Type B pancreatic cell (in vitro differentiated cells): ENCODE measurements at regions not wholly inside any gene's neighbourhood (a gene's known extent, or its start where the extent isn't known, plus 50 kb on each side); places are given as distances from the start of the nearest gene placed in this dataset.

Experiments used
- DNase-seq: peaks from one replicate; pipeline ENCODE4 v3.0.0; 2021; ENCODE audit warnings: mixed read lengths; ENCODE audit not compliant: unreplicated experiment; ENCODE audit errors: extremely low spot score
- H3K27ac Mint-ChIP-seq: 2 replicates; pipeline ENCODE4 v1.8.0; 2021; ENCODE audit warnings: mild to moderate bottlenecking, mixed read lengths
- H3K27me3 Mint-ChIP-seq: 2 replicates; pipeline ENCODE4 v1.8.0; 2021; ENCODE audit warnings: mixed read lengths
- H3K36me3 Mint-ChIP-seq: 2 replicates; pipeline ENCODE4 v1.8.0; 2021; ENCODE audit warnings: mixed read lengths
- H3K4me1 Mint-ChIP-seq: one replicate; pipeline ENCODE4 v1.8.0; 2021; ENCODE audit warnings: mixed read lengths; ENCODE audit not compliant: unreplicated experiment
- H3K4me3 Mint-ChIP-seq: 2 replicates; pipeline ENCODE4 v1.8.0; 2021; ENCODE audit warnings: mild to moderate bottlenecking, mixed read lengths
- H3K9me3 Mint-ChIP-seq: 2 replicates; pipeline ENCODE4 v1.8.0; 2021; ENCODE audit warnings: mixed read lengths
- TF ChIP-seq, protein P1 (sequence below): fragments of 200-600 bp; sonication (generic); conservative IDR thresholded peaks from 2 replicates; pipeline ENCODE4 v1.5.0; 2021; ENCODE audit warnings: antibody characterized with exemption, mild to moderate bottlenecking

DNA sequence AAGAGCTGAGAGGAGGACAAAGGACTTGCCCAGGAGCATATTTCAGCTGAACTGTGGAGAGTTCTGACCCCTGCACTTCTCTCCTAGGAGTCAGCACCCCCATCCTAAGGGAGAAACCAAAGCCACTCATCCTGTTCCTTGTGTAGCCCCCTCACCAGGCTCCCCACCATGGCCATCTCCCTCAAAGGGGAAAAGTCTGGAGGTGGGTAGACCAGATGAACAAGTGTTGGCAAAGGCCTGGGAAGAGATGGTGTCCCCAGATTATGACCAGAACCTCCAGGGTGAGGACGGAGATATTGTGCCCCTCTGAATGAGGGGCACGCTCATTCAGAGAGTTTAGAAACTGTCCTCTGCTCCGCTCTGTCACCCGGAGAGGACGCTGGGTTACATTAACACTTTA is 880.0 kb downstream of the BRD1 start:
- Mint-ChIP-seq H3K4me3 (no peak overlapping the region), H3K36me3 (no peaks in the 10 kb centered on the region), H3K4me1 (no peaks in the 10 kb centered on the region), H3K27me3 (peaks cover 12% of the 10 kb centered on the region), H3K27ac (no peak overlapping the region), H3K9me3 (no peaks in the 10 kb centered on the region)
- no peak for DNase-seq
- TF ChIP-seq, protein P1, sequence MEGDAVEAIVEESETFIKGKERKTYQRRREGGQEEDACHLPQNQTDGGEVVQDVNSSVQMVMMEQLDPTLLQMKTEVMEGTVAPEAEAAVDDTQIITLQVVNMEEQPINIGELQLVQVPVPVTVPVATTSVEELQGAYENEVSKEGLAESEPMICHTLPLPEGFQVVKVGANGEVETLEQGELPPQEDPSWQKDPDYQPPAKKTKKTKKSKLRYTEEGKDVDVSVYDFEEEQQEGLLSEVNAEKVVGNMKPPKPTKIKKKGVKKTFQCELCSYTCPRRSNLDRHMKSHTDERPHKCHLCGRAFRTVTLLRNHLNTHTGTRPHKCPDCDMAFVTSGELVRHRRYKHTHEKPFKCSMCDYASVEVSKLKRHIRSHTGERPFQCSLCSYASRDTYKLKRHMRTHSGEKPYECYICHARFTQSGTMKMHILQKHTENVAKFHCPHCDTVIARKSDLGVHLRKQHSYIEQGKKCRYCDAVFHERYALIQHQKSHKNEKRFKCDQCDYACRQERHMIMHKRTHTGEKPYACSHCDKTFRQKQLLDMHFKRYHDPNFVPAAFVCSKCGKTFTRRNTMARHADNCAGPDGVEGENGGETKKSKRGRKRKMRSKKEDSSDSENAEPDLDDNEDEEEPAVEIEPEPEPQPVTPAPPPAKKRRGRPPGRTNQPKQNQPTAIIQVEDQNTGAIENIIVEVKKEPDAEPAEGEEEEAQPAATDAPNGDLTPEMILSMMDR, result no peak

DNA sequence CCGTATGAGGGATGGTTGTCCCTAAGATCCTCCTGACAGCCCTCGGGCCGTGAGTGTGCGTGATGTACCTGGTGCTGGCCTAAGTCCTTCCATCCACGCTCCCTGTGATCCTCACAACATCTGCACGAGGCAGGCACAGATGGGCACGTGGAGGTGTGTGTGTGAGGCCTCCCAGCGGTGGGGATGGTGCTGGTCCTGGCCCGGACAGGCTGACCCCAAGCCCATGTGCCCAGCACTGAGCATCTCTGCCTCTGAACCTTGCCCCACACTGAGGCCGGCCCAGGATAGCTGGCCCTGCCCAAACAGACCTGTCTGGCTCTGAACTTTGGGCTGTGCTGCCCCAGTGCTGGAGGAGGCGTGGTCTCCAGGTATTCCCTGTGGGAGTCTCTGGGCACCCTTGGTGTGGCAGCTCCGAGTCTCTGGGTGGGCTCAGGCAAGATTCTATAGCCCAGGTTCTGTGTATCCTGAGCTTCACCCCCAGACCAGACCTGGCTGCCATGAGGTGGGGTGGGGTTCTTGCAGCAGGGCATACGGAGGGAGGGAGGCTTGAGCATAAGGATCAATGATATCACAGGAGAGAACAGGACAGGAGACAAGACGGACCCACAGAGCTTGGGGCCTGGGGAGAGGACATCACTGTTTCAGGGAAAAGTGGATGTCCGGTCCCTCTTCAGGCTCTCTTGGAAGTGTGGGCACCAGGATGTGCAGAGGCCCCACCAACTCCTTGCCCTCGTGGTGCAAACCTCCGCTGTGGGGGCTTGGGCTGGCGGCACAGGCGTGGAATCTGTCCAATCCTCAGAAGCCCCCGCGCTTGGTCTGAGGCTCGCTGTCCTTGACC is 881.8 kb downstream of the BRD1 start:
- H3K36me3 Mint-ChIP-seq, result no peaks in the 10 kb centered on the region
- H3K27ac Mint-ChIP-seq, result no peak overlapping the region
- DNase-seq, result peak; percentile 62
- TF ChIP-seq, protein P1, result no peak
- no peaks in the 10 kb centered on the region for H3K9me3 Mint-ChIP-seq
- H3K4me1 Mint-ChIP-seq, result no peaks in the 10 kb centered on the region
- peaks cover 7% of the 10 kb centered on the region for H3K27me3 Mint-ChIP-seq
- no peak overlapping the region for H3K4me3 Mint-ChIP-seq

DNA sequence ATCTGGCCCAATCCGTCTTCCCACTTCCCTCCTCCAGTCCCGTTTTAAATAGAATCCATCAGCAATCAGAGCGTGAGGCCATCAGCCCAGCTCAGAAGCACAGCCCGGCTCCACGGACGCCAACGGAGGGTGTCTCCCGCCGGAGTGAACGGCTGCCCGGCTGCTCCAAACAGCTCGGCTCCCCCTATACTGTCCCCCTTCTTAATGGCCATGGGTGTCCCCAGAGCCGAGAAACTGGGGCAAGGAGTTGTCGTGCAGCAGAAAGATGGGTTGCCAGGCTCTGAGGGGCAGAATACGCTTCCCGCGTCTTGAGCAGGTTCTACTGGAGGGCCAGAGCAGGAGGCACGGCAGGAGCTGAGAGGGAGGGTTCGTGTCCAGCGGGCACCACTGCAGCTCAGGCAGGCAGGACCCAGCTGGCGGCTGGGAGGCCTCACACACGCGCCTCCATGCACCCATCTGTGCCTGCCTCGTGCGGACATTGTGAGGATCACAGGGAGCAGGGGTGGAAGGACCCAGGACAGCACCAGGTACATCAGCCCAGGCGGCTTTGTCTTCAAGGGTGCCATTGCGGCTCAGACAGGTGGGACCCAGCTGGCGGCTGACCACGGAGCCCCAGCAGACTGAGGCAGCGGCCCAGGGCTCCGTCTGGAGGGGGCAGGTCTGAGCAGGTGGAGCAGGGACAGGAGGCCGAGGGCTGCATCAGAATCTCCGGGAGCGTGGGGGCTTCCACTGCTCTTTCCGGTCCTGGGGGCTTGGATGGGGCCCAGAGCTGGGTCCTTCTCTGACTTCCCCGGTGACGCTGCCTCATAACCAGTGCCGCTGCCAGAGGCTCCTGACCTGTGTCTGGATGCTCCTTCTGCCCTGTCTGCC is 882.7 kb downstream of the BRD1 start:
- TF ChIP-seq, protein P1, result no peak
- no peak overlapping the region for H3K27ac Mint-ChIP-seq
- H3K9me3 Mint-ChIP-seq, result no peaks in the 10 kb centered on the region
- peak; percentile 45 for DNase-seq
- no peak overlapping the region for H3K4me3 Mint-ChIP-seq
- peaks cover 7% of the 10 kb centered on the region for H3K27me3 Mint-ChIP-seq
- H3K36me3 Mint-ChIP-seq, result no peaks in the 10 kb centered on the region
- no peaks in the 10 kb centered on the region for H3K4me1 Mint-ChIP-seq

DNA sequence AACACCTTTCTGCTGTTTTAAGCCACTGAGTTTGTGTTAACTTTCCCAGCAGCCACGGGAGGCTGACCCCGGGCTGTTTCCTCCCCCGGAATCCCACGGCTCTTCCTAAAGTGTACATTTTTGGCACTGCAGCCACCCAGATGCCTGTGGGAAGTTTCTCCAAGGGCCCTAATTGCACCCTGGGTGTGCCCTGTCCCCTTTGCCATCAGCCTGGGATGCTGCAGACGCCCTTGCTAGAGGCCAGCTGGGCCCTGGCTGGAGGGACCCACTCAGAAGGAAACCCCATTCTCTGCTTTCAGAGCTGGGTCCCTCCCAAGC is 883.3 kb downstream of the BRD1 start:
- TF ChIP-seq, protein P1, result no peak
- H3K27ac Mint-ChIP-seq, result no peak overlapping the region
- H3K27me3 Mint-ChIP-seq, result peaks cover 7% of the 10 kb centered on the region
- H3K36me3 Mint-ChIP-seq, result no peaks in the 10 kb centered on the region
- no peak overlapping the region for H3K4me3 Mint-ChIP-seq
- H3K4me1 Mint-ChIP-seq, result no peaks in the 10 kb centered on the region
- H3K9me3 Mint-ChIP-seq, result no peaks in the 10 kb centered on the region
- peak; percentile 57 for DNase-seq

DNA sequence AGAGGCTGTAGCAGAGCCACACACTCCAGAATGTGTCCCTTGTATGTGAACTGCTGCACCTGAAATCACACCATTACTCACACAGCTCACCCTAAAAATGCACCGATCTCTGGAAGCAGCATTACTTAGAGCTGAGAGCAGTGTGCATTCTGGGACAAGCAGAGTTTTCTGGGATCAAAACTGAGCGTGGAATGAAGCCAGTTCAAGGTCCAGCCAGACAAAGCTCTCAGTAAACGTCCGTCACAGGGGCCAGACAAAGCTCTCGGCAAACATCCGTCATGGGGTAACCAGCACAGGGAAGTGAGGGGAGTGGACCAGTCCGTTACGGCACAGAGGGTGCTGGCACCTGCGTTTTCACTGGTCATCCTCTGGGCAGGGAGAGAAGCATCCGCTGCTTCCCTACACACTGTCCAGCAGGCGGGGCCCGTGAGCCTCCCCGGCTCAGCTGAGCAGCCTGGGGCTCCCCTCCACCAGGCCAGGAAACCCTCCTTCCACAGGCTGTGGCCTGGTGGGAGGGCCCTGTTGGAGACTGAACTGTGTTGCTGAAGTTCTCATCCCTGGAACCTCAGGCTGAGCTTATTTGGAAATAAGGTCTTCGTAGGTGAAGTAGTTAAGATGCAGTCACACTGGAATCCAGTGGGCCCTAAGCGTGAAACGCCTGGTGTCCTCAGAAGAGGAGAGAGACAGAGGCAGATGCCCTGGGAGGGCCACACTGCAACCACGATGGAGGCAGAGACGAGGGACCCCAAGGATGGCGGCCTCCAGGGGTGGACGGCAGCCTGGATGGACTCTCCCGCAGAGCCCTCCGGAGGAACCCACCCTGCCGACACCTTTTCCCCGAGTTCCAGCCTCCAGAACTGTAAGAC is 883.9 kb downstream of the BRD1 start:
- Mint-ChIP-seq H3K27ac (no peak overlapping the region), H3K9me3 (no peaks in the 10 kb centered on the region), H3K27me3 (peaks cover 7% of the 10 kb centered on the region), H3K36me3 (no peaks in the 10 kb centered on the region), H3K4me1 (no peaks in the 10 kb centered on the region), H3K4me3 (no peak overlapping the region)
- TF ChIP-seq, protein P1, result peak; percentile 76
- peak; percentile 66 for DNase-seq
